Inferior parietal cortex (tissue), 1 donor: ENCODE measurements at regions not wholly inside any gene's neighbourhood (a gene's known extent, or its start where the extent isn't known, plus 50 kb on each side); places are given as distances from the start of the nearest gene placed in this dataset.

Experiments
- DNase-seq: peaks from one replicate; pipeline ENCODE4 v3.0.0-alpha.2; 2016; ENCODE audit errors: extremely low spot score

GRCh38 chr4:37740546-37740945 is 54.4 kb upstream of the RELL1 start:
- DNase-seq: no peak

- DNase-seq: no peak
These were observed 51.3 kb upstream of the RELL1 start for GRCh38 chr4:37737466-37737865.
